ENCODE measurements at regions not wholly inside any gene's neighbourhood (a gene's known extent, or its start where the extent isn't known, plus 50 kb on each side); places are given as distances from the start of the nearest gene placed in this dataset.

DNA sequence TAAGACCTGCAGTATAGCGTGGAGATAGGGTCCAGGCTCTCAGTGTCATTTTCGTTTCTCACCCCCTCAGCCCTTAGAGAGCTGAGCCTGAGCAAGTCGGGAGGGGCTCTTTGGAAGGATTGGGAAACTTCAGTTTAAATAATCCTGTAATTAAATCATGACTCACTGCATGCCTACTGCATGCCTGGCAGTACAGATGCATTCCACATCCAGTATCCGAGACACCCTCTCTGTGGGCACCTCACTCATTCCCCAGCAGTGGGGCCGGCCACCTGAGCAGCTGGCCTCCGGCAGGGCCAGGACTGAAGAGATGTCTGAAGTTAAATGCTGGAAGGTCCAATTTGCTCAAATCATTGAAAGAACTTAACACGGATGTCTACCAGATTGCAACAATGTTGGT is 316.6 kb downstream of the THBS2 start:
- TF ChIP-seq, protein P1, sequence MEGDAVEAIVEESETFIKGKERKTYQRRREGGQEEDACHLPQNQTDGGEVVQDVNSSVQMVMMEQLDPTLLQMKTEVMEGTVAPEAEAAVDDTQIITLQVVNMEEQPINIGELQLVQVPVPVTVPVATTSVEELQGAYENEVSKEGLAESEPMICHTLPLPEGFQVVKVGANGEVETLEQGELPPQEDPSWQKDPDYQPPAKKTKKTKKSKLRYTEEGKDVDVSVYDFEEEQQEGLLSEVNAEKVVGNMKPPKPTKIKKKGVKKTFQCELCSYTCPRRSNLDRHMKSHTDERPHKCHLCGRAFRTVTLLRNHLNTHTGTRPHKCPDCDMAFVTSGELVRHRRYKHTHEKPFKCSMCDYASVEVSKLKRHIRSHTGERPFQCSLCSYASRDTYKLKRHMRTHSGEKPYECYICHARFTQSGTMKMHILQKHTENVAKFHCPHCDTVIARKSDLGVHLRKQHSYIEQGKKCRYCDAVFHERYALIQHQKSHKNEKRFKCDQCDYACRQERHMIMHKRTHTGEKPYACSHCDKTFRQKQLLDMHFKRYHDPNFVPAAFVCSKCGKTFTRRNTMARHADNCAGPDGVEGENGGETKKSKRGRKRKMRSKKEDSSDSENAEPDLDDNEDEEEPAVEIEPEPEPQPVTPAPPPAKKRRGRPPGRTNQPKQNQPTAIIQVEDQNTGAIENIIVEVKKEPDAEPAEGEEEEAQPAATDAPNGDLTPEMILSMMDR (IDR thresholded peaks at IDR 0.05) = no peak
- TF ChIP-seq POLR2A (IDR thresholded peaks at IDR 0.05) (no peak), EP300 (IDR thresholded peaks at IDR 0.05) (no peak), POLR2AphosphoS5 (IDR thresholded peaks at IDR 0.05) (no peak)

Measured in stomach (tissue), 4 donors.